Neuronal stem cell (in vitro differentiated cells): ENCODE measurements at regions not wholly inside any gene's neighbourhood (a gene's known extent, or its start where the extent isn't known, plus 50 kb on each side); places are given as distances from the start of the nearest gene placed in this dataset.

ENCODE experiments used
- DNase-seq: peaks from one replicate; pipeline ENCODE4 v3.0.0-alpha.2; 2013; ENCODE audit warnings: low spot score
- H2AFZ ChIP-seq: one replicate; pipeline ENCODE4 v1.6.1; 2013; ENCODE audit warnings: mild to moderate bottlenecking, low read length, inconsistent platforms
- H2AK5ac ChIP-seq: 2 replicates; pipeline ENCODE4 v1.6.1; 2013; ENCODE audit warnings: low read depth, mild to moderate bottlenecking, inconsistent platforms, low read length, moderate library complexity, mixed read lengths
- H2BK120ac ChIP-seq: 2 replicates; pipeline ENCODE4 v1.6.1; 2013; ENCODE audit warnings: low read depth, mild to moderate bottlenecking, inconsistent platforms, low read length, moderate library complexity, mixed read lengths
- H2BK12ac ChIP-seq: one replicate; pipeline ENCODE4 v1.6.1; 2013; ENCODE audit warnings: low read length, inconsistent platforms
- H2BK15ac ChIP-seq: 2 replicates; pipeline ENCODE4 v1.6.1; 2013; ENCODE audit warnings: mild to moderate bottlenecking, low read length, inconsistent platforms, mixed read lengths
- H2BK5ac ChIP-seq: one replicate; pipeline ENCODE4 v1.6.1; 2013; ENCODE audit warnings: inconsistent platforms, mild to moderate bottlenecking, low read length, moderate library complexity
- H3K14ac ChIP-seq: one replicate; pipeline ENCODE4 v1.6.1; 2013; ENCODE audit warnings: low read length, inconsistent platforms
- H3K18ac ChIP-seq: 2 replicates; pipeline ENCODE4 v1.6.1; 2013; ENCODE audit warnings: low read length, inconsistent platforms
- H3K23ac ChIP-seq: 2 replicates; pipeline ENCODE4 v1.6.1; 2013; ENCODE audit warnings: low read depth, mild to moderate bottlenecking, mixed read lengths, low read length, inconsistent platforms; ENCODE audit not compliant: poor library complexity
- H3K27ac ChIP-seq: replicated peaks from 3 replicates; pipeline ENCODE4 v1.5.1; 2013; ENCODE audit warnings: low read length, inconsistent platforms
- H3K27me3 ChIP-seq, 3 experiments: 2 replicates each; pipeline ENCODE4 v1.6.1; 2013; ENCODE audit warnings: low read length in 3 of 3, mild to moderate bottlenecking in 2 of 3, inconsistent platforms in 1 of 3, low read depth in 1 of 3, mixed read lengths in 1 of 3, moderate library complexity in 1 of 3; ENCODE audit not compliant: control insufficient read depth in 3 of 3, insufficient read depth in 3 of 3
- H3K36me3 ChIP-seq, 2 donors: replicated peaks in 1 of 2; 2 replicates each; pipeline ENCODE4 v1.6.1; 2013; ENCODE audit warnings: low read length in 2 of 2; ENCODE audit not compliant: control insufficient read depth in 2 of 2, insufficient read depth in 2 of 2
- H3K4ac ChIP-seq: 2 replicates; pipeline ENCODE4 v1.6.1; 2013; ENCODE audit warnings: inconsistent platforms, mild to moderate bottlenecking, low read length, moderate library complexity
- H3K4me1 ChIP-seq, 2 donors: 1 replicate in 1 of 2; 2 replicates in 1 of 2; pipeline ENCODE4 v1.6.1; 2013; ENCODE audit warnings: low read length in 2 of 2, low read depth in 1 of 2; ENCODE audit not compliant: control insufficient read depth in 2 of 2, insufficient read depth in 1 of 2
- H3K4me2 ChIP-seq: one replicate; pipeline ENCODE4 v1.6.1; 2013; ENCODE audit warnings: mild to moderate bottlenecking, low read length, inconsistent platforms; ENCODE audit not compliant: insufficient read depth, poor library complexity, severe bottlenecking
- H3K4me3 ChIP-seq, 2 donors: 2 replicates each; pipeline ENCODE4 v1.5.1; 2013; ENCODE audit warnings: low read length in 2 of 2, mild to moderate bottlenecking in 2 of 2, inconsistent platforms in 1 of 2, moderate library complexity in 1 of 2
- H3K79me1 ChIP-seq: one replicate; pipeline ENCODE4 v1.6.1; 2013; ENCODE audit warnings: low read depth, mild to moderate bottlenecking, inconsistent platforms, low read length, moderate library complexity
- H3K9ac ChIP-seq: one replicate; pipeline ENCODE4 v1.6.1; 2013; ENCODE audit warnings: mild to moderate bottlenecking, low read depth, low read length, inconsistent platforms; ENCODE audit not compliant: poor library complexity
- H3K9me3 ChIP-seq, 2 donors: replicated peaks in 1 of 2; 2 replicates each; pipeline versions ENCODE3 to v1.6.1; 2013; ENCODE audit warnings: low read length in 2 of 2, mild to moderate bottlenecking in 2 of 2, inconsistent platforms in 1 of 2, low read depth in 1 of 2, mixed read lengths in 1 of 2, moderate library complexity in 1 of 2; ENCODE audit not compliant: control insufficient read depth in 2 of 2, insufficient read depth in 1 of 2
- H4K8ac ChIP-seq: one replicate; pipeline ENCODE4 v1.6.1; 2013; ENCODE audit warnings: low read depth, mild to moderate bottlenecking, inconsistent platforms, low read length, moderate library complexity
- H4K91ac ChIP-seq: one replicate; pipeline ENCODE4 v1.6.1; 2013; ENCODE audit warnings: low read length, low read depth, mild to moderate bottlenecking, inconsistent platforms; ENCODE audit not compliant: poor library complexity
- WGBS, 2 donors: extraction: QIAGEN DNeasy Blood & Tissue Kit; methylation state at CpG; one replicate each; pipeline ENCODE4 v1.1.7; 2013; ENCODE audit warnings: missing lambda C conversion rate in 2 of 2, mixed read lengths in 1 of 2; ENCODE audit not compliant: insufficient read length in 2 of 2, insufficient replicate concordance in 1 of 2; ENCODE audit errors: extremely low coverage in 2 of 2; 5-methylcytosine and 5-hydroxymethylcytosine counted together

GRCh38 chr4:3361406-3361805 lies 68.6 kb downstream of the RGS12 start:
- H3K9ac ChIP-seq, result peak overlapping the region; percentile 67
- H3K27ac ChIP-seq, result no peak overlapping the region
- H2AK5ac ChIP-seq, result no peak overlapping the region
- no peak overlapping the region for H4K91ac ChIP-seq
- peaks cover 0 to 4% of the 10 kb centered on the region in 2 donors for H3K36me3 ChIP-seq
- no peak overlapping the region for H3K14ac ChIP-seq
- no peak overlapping the region for H2BK15ac ChIP-seq
- H4K8ac ChIP-seq, result no peak overlapping the region
- WGBS, 2 donors, result no CpG with 5 or more reads among the region's 12 CpGs
- H2AFZ ChIP-seq, result no peak overlapping the region
- no peak overlapping the region for H3K4ac ChIP-seq
- H3K27me3 ChIP-seq, result peaks cover 0 to 2% (median 0%) of the 10 kb centered on the region in 3 experiments
- H2BK5ac ChIP-seq, result no peak overlapping the region
- H3K4me3 ChIP-seq, result no peak overlapping the region
- peaks cover 0 to 8% of the 10 kb centered on the region in 2 donors for H3K4me1 ChIP-seq
- H3K79me1 ChIP-seq, result peaks cover 12% of the 10 kb centered on the region
- H2BK120ac ChIP-seq, result no peak overlapping the region
- peak overlapping the region; percentile 1 for H3K23ac ChIP-seq
- no peak for DNase-seq
- H2BK12ac ChIP-seq, result no peak overlapping the region
- H3K18ac ChIP-seq, result peak overlapping the region; percentile 24
- peaks cover 3 to 15% of the 10 kb centered on the region in 2 donors for H3K9me3 ChIP-seq
- H3K4me2 ChIP-seq, result no peak overlapping the region

GRCh38 chr4:3361896-3362295 lies 69.1 kb downstream of the RGS12 start:
- WGBS, 2 donors, result no CpG with 5 or more reads among the region's 12 CpGs

GRCh38 chr4:3362431-3363287 lies 69.8 kb downstream of the RGS12 start:
- no peak overlapping the region for H2BK120ac ChIP-seq
- H3K4me1 ChIP-seq, result peaks cover 7 to 14% of the 10 kb centered on the region in 2 donors
- no peak overlapping the region for H3K4ac ChIP-seq
- peaks cover 12% of the 10 kb centered on the region for H3K79me1 ChIP-seq
- no peak overlapping the region for H2BK5ac ChIP-seq
- H3K23ac ChIP-seq, result peak overlapping the region; percentile 69
- H3K9ac ChIP-seq, result peak overlapping the region; percentile 61
- H3K18ac ChIP-seq, result peak overlapping the region; percentile 32
- WGBS, 2 donors, result 100% methylated on average over 2 to 11 of the region's 19 CpGs
- no peak overlapping the region for H2AFZ ChIP-seq
- peak overlapping the region in 1 of 2 donors; percentile 71 for H3K4me3 ChIP-seq
- H3K14ac ChIP-seq, result peak overlapping the region; percentile 72
- no peak overlapping the region for H3K4me2 ChIP-seq
- peaks cover 0 to 4% of the 10 kb centered on the region in 2 donors for H3K36me3 ChIP-seq
- H4K91ac ChIP-seq, result no peak overlapping the region
- H2AK5ac ChIP-seq, result peak overlapping the region; percentile 15
- no peak for DNase-seq
- H2BK15ac ChIP-seq, result no peak overlapping the region
- peak overlapping the region; percentile 29 for H4K8ac ChIP-seq
- H3K27me3 ChIP-seq, result peaks cover 0 to 2% (median 0%) of the 10 kb centered on the region in 3 experiments
- no peak overlapping the region for H3K27ac ChIP-seq
- no peak overlapping the region for H2BK12ac ChIP-seq
- H3K9me3 ChIP-seq, result peaks cover 3 to 6% of the 10 kb centered on the region in 2 donors

More at GRCh38 chr4:3361896-3362295, 69.1 kb downstream of the RGS12 start:
- Histone ChIP-seq H2AFZ (no peak overlapping the region), H3K79me1 (peaks cover 12% of the 10 kb centered on the region), H3K36me3 (peaks cover 0 to 4% of the 10 kb centered on the region in 2 donors), H2BK120ac (no peak overlapping the region), H3K14ac (peak overlapping the region; percentile 73), H4K91ac (no peak overlapping the region), H3K4me2 (no peak overlapping the region), H3K9me3 (peaks cover 3 to 10% of the 10 kb centered on the region in 2 donors), H2BK12ac (no peak overlapping the region), H3K9ac (peak overlapping the region; percentile 67), H4K8ac (no peak overlapping the region), H3K27me3 (peaks cover 0 to 2% (median 0%) of the 10 kb centered on the region in 3 experiments), H3K4me1 (peaks cover 0 to 8% of the 10 kb centered on the region in 2 donors), H2AK5ac (no peak overlapping the region), H2BK15ac (no peak overlapping the region), H3K4ac (no peak overlapping the region), H3K23ac (peak overlapping the region; percentile 69), H3K18ac (peak overlapping the region; percentile 88), H3K4me3 (no peak overlapping the region), H2BK5ac (no peak overlapping the region), H3K27ac (no peak overlapping the region)
- no peak for DNase-seq
